ENCODE measurements at regions not wholly inside any gene's neighbourhood (a gene's known extent, or its start where the extent isn't known, plus 50 kb on each side); places are given as distances from the start of the nearest gene placed in this dataset.

- CTCF ChIA-PET = interaction anchor here (0.6 to 1.9 kb wide), 2 partner anchors 19 to 24 kb away, joined by 3 to 6 read pairs; no protein-coding TSS in a partner anchor
These were observed 104.3 kb upstream of the SPATA31D4 start for GRCh38 chr9:81823672-81824554.

GRCh38 chr9:81824802-81825730, 103.2 kb upstream of the SPATA31D4 start:
- H3K27me3 ChIP-seq (ENCODE audit: control insufficient read depth, insufficient read depth, low read length) = no peaks in the 10 kb centered on the region
- CTCF ChIA-PET = interaction anchor here (1.9 kb wide), 1 partner anchor 23 kb away, joined by 6 read pairs; no protein-coding TSS in a partner anchor
- no peaks in the 10 kb centered on the region for H3K9me3 ChIP-seq (ENCODE audit: control insufficient read depth, insufficient read depth, low read length)
- DNase-seq (ENCODE audit: low read depth, low spot score) = no peak
- H3K4me3 ChIP-seq (ENCODE audit: low read depth, low read length) = no peak overlapping the region
- POLR2A ChIA-PET = interaction anchor here (0.6 kb wide), 1 partner anchor 152 kb away, joined by 4 read pairs; no protein-coding TSS in a partner anchor
- H3K27ac ChIP-seq (ENCODE audit: low read depth, low read length) = no peak overlapping the region
- TF ChIP-seq CTCF (IDR thresholded peaks at IDR 0.05; ENCODE audit: low read depth, low read length) = no peak

More at GRCh38 chr9:81823672-81824554, 104.3 kb upstream of the SPATA31D4 start:
- DNase-seq (ENCODE audit: low read depth, low spot score) = no peak
- no peaks in the 10 kb centered on the region for H3K27me3 ChIP-seq (ENCODE audit: control insufficient read depth, insufficient read depth, low read length)
- TF ChIP-seq CTCF (IDR thresholded peaks at IDR 0.05; ENCODE audit: low read depth, low read length) = no peak
- H3K27ac ChIP-seq (ENCODE audit: low read depth, low read length) = no peak overlapping the region
- POLR2A ChIA-PET = interaction anchor here (0.6 kb wide), 1 partner anchor 151 kb away, joined by 4 read pairs; no protein-coding TSS in a partner anchor
- no peaks in the 10 kb centered on the region for H3K9me3 ChIP-seq (ENCODE audit: control insufficient read depth, insufficient read depth, low read length)
- H3K4me3 ChIP-seq (ENCODE audit: low read depth, low read length) = no peak overlapping the region

- ChIA-PET CTCF (interaction anchor here (1.1 to 1.9 kb wide), 2 partner anchors 22 to 781 kb away, joined by 3 to 6 read pairs; no protein-coding TSS in a partner anchor), POLR2A (no interaction called here)
- no peaks in the 10 kb centered on the region for H3K9me3 ChIP-seq (ENCODE audit: control insufficient read depth, insufficient read depth, low read length)
- H3K27me3 ChIP-seq (ENCODE audit: control insufficient read depth, insufficient read depth, low read length) = no peaks in the 10 kb centered on the region
- no peak for DNase-seq (ENCODE audit: low read depth, low spot score)
- no peak overlapping the region for H3K27ac ChIP-seq (ENCODE audit: low read depth, low read length)
- no peak overlapping the region for H3K4me3 ChIP-seq (ENCODE audit: low read depth, low read length)
- TF ChIP-seq CTCF (IDR thresholded peaks at IDR 0.05; ENCODE audit: low read depth, low read length) = no peak
These were observed 102.2 kb upstream of the SPATA31D4 start for GRCh38 chr9:81825846-81826516.

GRCh38 chr9:81826517-81826906, 101.7 kb upstream of the SPATA31D4 start:
- no peak overlapping the region for H3K4me3 ChIP-seq (ENCODE audit: low read depth, low read length)
- H3K9me3 ChIP-seq (ENCODE audit: control insufficient read depth, insufficient read depth, low read length) = no peaks in the 10 kb centered on the region
- no peak overlapping the region for H3K27ac ChIP-seq (ENCODE audit: low read depth, low read length)
- ChIA-PET POLR2A (no interaction called here), CTCF (interaction anchor here (1.1 kb wide), 1 partner anchor 780 kb away, joined by 3 read pairs; no protein-coding TSS in a partner anchor)
- no peak for TF ChIP-seq CTCF (IDR thresholded peaks at IDR 0.05; ENCODE audit: low read depth, low read length)
- no peaks in the 10 kb centered on the region for H3K27me3 ChIP-seq (ENCODE audit: control insufficient read depth, insufficient read depth, low read length)
- no peak for DNase-seq (ENCODE audit: low read depth, low spot score)
